HEK293 (cell line): ENCODE measurements at regions not wholly inside any gene's neighbourhood (a gene's known extent, or its start where the extent isn't known, plus 50 kb on each side); places are given as distances from the start of the nearest gene placed in this dataset.

Source experiments
- CTCF ChIA-PET: fragments of 350-600 bp; formaldehyde crosslinking; extraction: SDS; loops from one replicate; lab custom pipeline; 2021; ENCODE audit warnings: antibody characterized with exemption; lab: Yijun Ruan, JAX
- POLR2A ChIA-PET: fragments of 300-600 bp; formaldehyde crosslinking; extraction: SDS; loops from one replicate; lab custom pipeline; 2020; ENCODE audit warnings: antibody characterized with exemption, inconsistent platforms; lab: Yijun Ruan, JAX
- H3K27ac ChIP-seq: fragments of 200-500 bp; sonication (Bioruptor generic); 2 replicates; pipeline ENCODE4 v1.5.1; 2014; ENCODE audit warnings: low read depth, low read length, control low read depth, inconsistent platforms; ENCODE audit errors: extremely low read depth
- H3K36me3 ChIP-seq, 2 experiments: fragments of 200-500 bp in 1 of 2; sonication (Bioruptor generic) in 1 of 2; 1 replicate in 1 of 2; 2 replicates in 1 of 2; pipeline ENCODE4 v1.5.1; 2014 to 2017; ENCODE audit warnings: inconsistent platforms in 2 of 2, low read length in 2 of 2; ENCODE audit not compliant: control insufficient read depth in 2 of 2, insufficient read depth in 1 of 2
- H3K4me1 ChIP-seq: fragments of 200-500 bp; sonication (Bioruptor generic); 2 replicates; pipeline ENCODE4 v1.5.1; 2014; ENCODE audit warnings: mild to moderate bottlenecking, low read length, inconsistent platforms; ENCODE audit not compliant: control insufficient read depth, insufficient read depth
- H3K4me3 ChIP-seq: 2 replicates; pipeline ENCODE4 v1.5.1; 2011; ENCODE audit warnings: low read depth, mild to moderate bottlenecking, control low read depth, low read length, moderate library complexity
- H3K9me3 ChIP-seq: fragments of 200-500 bp; sonication (Bioruptor generic); 2 replicates; pipeline ENCODE4 v1.5.1; 2014; ENCODE audit warnings: low read depth, low read length, inconsistent platforms; ENCODE audit not compliant: control insufficient read depth, insufficient read depth
- IKZF3 ChIP-seq: fragments of 450-650 bp; IDR thresholded peaks from 2 replicates; pipeline ENCODE4 v1.5.0; 2018; ENCODE audit warnings: missing biosample characterization, mild to moderate bottlenecking, missing genetic modification characterization, moderate library complexity
- SALL2 ChIP-seq: fragments of 450-650 bp; formaldehyde crosslinking; IDR thresholded peaks from 2 replicates; pipeline ENCODE4 v1.5.0; 2017; ENCODE audit warnings: missing biosample characterization, mild to moderate bottlenecking, missing genetic modification characterization, borderline replicate concordance
- ZEB2 ChIP-seq: fragments of 450-650 bp; formaldehyde crosslinking; IDR thresholded peaks from 2 replicates; pipeline ENCODE4 v1.5.1; 2016; ENCODE audit warnings: missing biosample characterization, missing genetic modification characterization
- ZNF155 ChIP-seq: fragments of 450-650 bp; formaldehyde crosslinking; IDR thresholded peaks from 2 replicates; pipeline ENCODE4 v1.5.1; 2016; ENCODE audit warnings: missing biosample characterization, missing genetic modification characterization
- ZNF223 ChIP-seq: fragments of 450-650 bp; formaldehyde crosslinking; IDR thresholded peaks from 2 replicates; pipeline ENCODE4 v1.5.1; 2016; ENCODE audit warnings: missing biosample characterization, missing genetic modification characterization
- ZNF274 ChIP-seq, 2 experiments: fragments of 200-500 bp in 1 of 2; fragments of 450-650 bp in 1 of 2; sonication (Bioruptor generic) in 1 of 2; formaldehyde crosslinking in 1 of 2; IDR thresholded peaks; 2 replicates each; pipeline versions ENCODE4 v1.5.1 to v1.6.1; 2014 to 2016; ENCODE audit warnings: borderline replicate concordance in 1 of 2, inconsistent platforms in 1 of 2, low read length in 1 of 2, missing biosample characterization in 1 of 2, missing genetic modification characterization in 1 of 2
- ZNF398 ChIP-seq: fragments of 450-650 bp; formaldehyde crosslinking; IDR thresholded peaks from 2 replicates; pipeline ENCODE4 v1.5.1; 2017; ENCODE audit warnings: missing biosample characterization, missing genetic modification characterization
- ZNF48 ChIP-seq: fragments of 450-650 bp; formaldehyde crosslinking; IDR thresholded peaks from 2 replicates; pipeline ENCODE4 v1.5.1; 2016; ENCODE audit warnings: missing biosample characterization, missing genetic modification characterization
- ZNF510 ChIP-seq: fragments of 450-650 bp; formaldehyde crosslinking; IDR thresholded peaks from 2 replicates; pipeline ENCODE4 v1.5.1; 2018; ENCODE audit warnings: mild to moderate bottlenecking, missing genetic modification characterization, missing biosample characterization; ENCODE audit not compliant: insufficient replicate concordance
- ZNF639 ChIP-seq: fragments of 450-650 bp; formaldehyde crosslinking; IDR thresholded peaks from 2 replicates; pipeline ENCODE4 v1.5.1; 2016; ENCODE audit warnings: missing biosample characterization, missing genetic modification characterization
- ZNF843 ChIP-seq: fragments of 450-650 bp; formaldehyde crosslinking; IDR thresholded peaks from 2 replicates; pipeline ENCODE4 v1.5.1; 2016; ENCODE audit warnings: missing biosample characterization, missing genetic modification characterization
- ZXDB ChIP-seq: fragments of 450-650 bp; formaldehyde crosslinking; IDR thresholded peaks from 2 replicates; pipeline ENCODE4 v1.5.1; 2016; ENCODE audit warnings: missing biosample characterization, missing genetic modification characterization
- TF ChIP-seq, protein P1 (sequence below): fragments of 450-650 bp; formaldehyde crosslinking; IDR thresholded peaks from 2 replicates; pipeline ENCODE4 v1.5.1; 2016; ENCODE audit warnings: missing biosample characterization, missing genetic modification characterization, borderline replicate concordance
- TF ChIP-seq, protein P2 (sequence below): fragments of 450-650 bp; formaldehyde crosslinking; optimal IDR thresholded peaks from 2 replicates; pipeline ENCODE3; 2016; ENCODE audit warnings: missing biosample characterization, mild to moderate bottlenecking, missing genetic modification characterization
- TF ChIP-seq, protein P3 (sequence below): fragments of 450-650 bp; formaldehyde crosslinking; IDR thresholded peaks from 2 replicates; pipeline ENCODE4 v1.5.1; 2016; ENCODE audit warnings: missing biosample characterization, missing genetic modification characterization, borderline replicate concordance

- TF ChIP-seq, protein P1, sequence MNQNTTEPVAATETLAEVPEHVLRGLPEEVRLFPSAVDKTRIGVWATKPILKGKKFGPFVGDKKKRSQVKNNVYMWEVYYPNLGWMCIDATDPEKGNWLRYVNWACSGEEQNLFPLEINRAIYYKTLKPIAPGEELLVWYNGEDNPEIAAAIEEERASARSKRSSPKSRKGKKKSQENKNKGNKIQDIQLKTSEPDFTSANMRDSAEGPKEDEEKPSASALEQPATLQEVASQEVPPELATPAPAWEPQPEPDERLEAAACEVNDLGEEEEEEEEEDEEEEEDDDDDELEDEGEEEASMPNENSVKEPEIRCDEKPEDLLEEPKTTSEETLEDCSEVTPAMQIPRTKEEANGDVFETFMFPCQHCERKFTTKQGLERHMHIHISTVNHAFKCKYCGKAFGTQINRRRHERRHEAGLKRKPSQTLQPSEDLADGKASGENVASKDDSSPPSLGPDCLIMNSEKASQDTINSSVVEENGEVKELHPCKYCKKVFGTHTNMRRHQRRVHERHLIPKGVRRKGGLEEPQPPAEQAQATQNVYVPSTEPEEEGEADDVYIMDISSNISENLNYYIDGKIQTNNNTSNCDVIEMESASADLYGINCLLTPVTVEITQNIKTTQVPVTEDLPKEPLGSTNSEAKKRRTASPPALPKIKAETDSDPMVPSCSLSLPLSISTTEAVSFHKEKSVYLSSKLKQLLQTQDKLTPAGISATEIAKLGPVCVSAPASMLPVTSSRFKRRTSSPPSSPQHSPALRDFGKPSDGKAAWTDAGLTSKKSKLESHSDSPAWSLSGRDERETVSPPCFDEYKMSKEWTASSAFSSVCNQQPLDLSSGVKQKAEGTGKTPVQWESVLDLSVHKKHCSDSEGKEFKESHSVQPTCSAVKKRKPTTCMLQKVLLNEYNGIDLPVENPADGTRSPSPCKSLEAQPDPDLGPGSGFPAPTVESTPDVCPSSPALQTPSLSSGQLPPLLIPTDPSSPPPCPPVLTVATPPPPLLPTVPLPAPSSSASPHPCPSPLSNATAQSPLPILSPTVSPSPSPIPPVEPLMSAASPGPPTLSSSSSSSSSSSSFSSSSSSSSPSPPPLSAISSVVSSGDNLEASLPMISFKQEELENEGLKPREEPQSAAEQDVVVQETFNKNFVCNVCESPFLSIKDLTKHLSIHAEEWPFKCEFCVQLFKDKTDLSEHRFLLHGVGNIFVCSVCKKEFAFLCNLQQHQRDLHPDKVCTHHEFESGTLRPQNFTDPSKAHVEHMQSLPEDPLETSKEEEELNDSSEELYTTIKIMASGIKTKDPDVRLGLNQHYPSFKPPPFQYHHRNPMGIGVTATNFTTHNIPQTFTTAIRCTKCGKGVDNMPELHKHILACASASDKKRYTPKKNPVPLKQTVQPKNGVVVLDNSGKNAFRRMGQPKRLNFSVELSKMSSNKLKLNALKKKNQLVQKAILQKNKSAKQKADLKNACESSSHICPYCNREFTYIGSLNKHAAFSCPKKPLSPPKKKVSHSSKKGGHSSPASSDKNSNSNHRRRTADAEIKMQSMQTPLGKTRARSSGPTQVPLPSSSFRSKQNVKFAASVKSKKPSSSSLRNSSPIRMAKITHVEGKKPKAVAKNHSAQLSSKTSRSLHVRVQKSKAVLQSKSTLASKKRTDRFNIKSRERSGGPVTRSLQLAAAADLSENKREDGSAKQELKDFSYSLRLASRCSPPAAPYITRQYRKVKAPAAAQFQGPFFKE (tag by site-specific recombination) = no peak
- TF ChIP-seq ZNF398 (no peak), ZNF274 (IDR thresholded peaks at IDR 0.05; ENCODE audit: low read length) (no peak), ZNF274 (tag by site-specific recombination; IDR thresholded peaks at IDR 0.05; ENCODE audit: borderline replicate concordance) (no peak), ZNF223 (tag by site-specific recombination) (no peak), ZNF155 (tag by site-specific recombination) (no peak), ZXDB (tag by site-specific recombination) (no peak)
- TF ChIP-seq, protein P2, sequence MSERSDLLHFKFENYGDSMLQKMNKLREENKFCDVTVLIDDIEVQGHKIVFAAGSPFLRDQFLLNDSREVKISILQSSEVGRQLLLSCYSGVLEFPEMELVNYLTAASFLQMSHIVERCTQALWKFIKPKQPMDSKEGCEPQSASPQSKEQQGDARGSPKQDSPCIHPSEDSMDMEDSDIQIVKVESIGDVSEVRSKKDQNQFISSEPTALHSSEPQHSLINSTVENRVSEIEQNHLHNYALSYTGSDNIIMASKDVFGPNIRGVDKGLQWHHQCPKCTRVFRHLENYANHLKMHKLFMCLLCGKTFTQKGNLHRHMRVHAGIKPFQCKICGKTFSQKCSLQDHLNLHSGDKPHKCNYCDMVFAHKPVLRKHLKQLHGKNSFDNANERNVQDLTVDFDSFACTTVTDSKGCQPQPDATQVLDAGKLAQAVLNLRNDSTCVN (tag by site-specific recombination) = no peak
Observed at GRCh38 chr4:145423017-145423708, 58.5 kb upstream of the SMAD1 start (continued).

- CTCF ChIA-PET = no interaction called here
Observed at GRCh38 chr4:145420595-145421214, 60.9 kb upstream of the SMAD1 start.

More at GRCh38 chr4:145420595-145421214, 60.9 kb upstream of the SMAD1 start:
- H3K36me3 ChIP-seq = no peaks in the 10 kb centered on the region
- no peak overlapping the region for H3K27ac ChIP-seq
- no peaks in the 10 kb centered on the region for H3K9me3 ChIP-seq
- H3K4me3 ChIP-seq = no peak overlapping the region
- H3K4me1 ChIP-seq = no peaks in the 10 kb centered on the region
- POLR2A ChIA-PET = no interaction called here
- TF ChIP-seq ZNF639 (tag by site-specific recombination) (no peak), ZEB2 (tag by site-specific recombination) (no peak), ZNF48 (tag by site-specific recombination) (no peak), IKZF3 (no peak), ZNF510 (tag by site-specific recombination) (no peak), ZNF223 (tag by site-specific recombination) (no peak), SALL2 (tag by site-specific recombination) (no peak), ZNF843 (tag by site-specific recombination) (no peak)
- TF ChIP-seq, protein P3, sequence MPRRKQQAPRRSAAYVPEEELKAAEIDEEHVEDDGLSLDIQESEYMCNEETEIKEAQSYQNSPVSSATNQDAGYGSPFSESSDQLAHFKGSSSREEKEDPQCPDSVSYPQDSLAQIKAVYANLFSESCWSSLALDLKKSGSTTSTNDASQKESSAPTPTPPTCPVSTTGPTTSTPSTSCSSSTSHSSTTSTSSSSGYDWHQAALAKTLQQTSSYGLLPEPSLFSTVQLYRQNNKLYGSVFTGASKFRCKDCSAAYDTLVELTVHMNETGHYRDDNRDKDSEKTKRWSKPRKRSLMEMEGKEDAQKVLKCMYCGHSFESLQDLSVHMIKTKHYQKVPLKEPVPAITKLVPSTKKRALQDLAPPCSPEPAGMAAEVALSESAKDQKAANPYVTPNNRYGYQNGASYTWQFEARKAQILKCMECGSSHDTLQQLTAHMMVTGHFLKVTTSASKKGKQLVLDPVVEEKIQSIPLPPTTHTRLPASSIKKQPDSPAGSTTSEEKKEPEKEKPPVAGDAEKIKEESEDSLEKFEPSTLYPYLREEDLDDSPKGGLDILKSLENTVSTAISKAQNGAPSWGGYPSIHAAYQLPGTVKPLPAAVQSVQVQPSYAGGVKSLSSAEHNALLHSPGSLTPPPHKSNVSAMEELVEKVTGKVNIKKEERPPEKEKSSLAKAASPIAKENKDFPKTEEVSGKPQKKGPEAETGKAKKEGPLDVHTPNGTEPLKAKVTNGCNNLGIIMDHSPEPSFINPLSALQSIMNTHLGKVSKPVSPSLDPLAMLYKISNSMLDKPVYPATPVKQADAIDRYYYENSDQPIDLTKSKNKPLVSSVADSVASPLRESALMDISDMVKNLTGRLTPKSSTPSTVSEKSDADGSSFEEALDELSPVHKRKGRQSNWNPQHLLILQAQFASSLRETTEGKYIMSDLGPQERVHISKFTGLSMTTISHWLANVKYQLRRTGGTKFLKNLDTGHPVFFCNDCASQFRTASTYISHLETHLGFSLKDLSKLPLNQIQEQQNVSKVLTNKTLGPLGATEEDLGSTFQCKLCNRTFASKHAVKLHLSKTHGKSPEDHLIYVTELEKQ = no peak
- TF ChIP-seq, all 188 proteins: peak for 0
